ENCODE measurements at regions not wholly inside any gene's neighbourhood (a gene's known extent, or its start where the extent isn't known, plus 50 kb on each side); places are given as distances from the start of the nearest gene placed in this dataset.

- Histone ChIP-seq H3K4me3 (no peak overlapping the region), H3K27ac (no peak overlapping the region), H3K36me3 (no peaks in the 10 kb centered on the region), H3K4me1 (ENCODE audit: control insufficient read depth in 1 of 2, low read depth in 2 of 2) (no peaks in the 10 kb centered on the region), H3K9me3 (peaks cover 3% of the 10 kb centered on the region), H3K27me3 (replicated peaks; ENCODE audit: insufficient read depth) (no peaks in the 10 kb centered on the region)
- TF ChIP-seq CTCF (IDR thresholded peaks at IDR 0.05), result no peak
- ATAC-seq (ENCODE audit: insufficient number of reproducible peaks, low FRiP score, low read depth), result no peak
- DNase-seq (ENCODE audit: low spot score), result no peak
Measured at GRCh38 chr2:122135021-122135937, 379.8 kb downstream of the TSN start.

- no peak for ATAC-seq (ENCODE audit: insufficient number of reproducible peaks, low FRiP score, low read depth)
Measured at GRCh38 chr2:122136056-122136455, 380.6 kb downstream of the TSN start.

GRCh38 chr2:122138561-122138960 is 383.1 kb downstream of the TSN start:
- ATAC-seq (ENCODE audit: insufficient number of reproducible peaks, low FRiP score, low read depth) (no peak), DNase-seq (ENCODE audit: low spot score) (no peak)
- Histone ChIP-seq H3K27me3 (replicated peaks; ENCODE audit: insufficient read depth) (no peaks in the 10 kb centered on the region), H3K27ac (no peak overlapping the region), H3K4me1 (ENCODE audit: control insufficient read depth in 1 of 2, low read depth in 2 of 2) (no peaks in the 10 kb centered on the region), H3K9me3 (no peaks in the 10 kb centered on the region), H3K4me3 (no peak overlapping the region), H3K36me3 (no peaks in the 10 kb centered on the region)
- no peak for TF ChIP-seq CTCF (IDR thresholded peaks at IDR 0.05)

More at GRCh38 chr2:122136056-122136455, 380.6 kb downstream of the TSN start:
- H3K27ac ChIP-seq, result no peak overlapping the region
- no peaks in the 10 kb centered on the region for H3K27me3 ChIP-seq (replicated peaks; ENCODE audit: insufficient read depth)
- no peak overlapping the region for H3K4me3 ChIP-seq
- DNase-seq (ENCODE audit: low spot score), result no peak
- H3K4me1 ChIP-seq (ENCODE audit: control insufficient read depth in 1 of 2, low read depth in 2 of 2), result no peaks in the 10 kb centered on the region
- H3K36me3 ChIP-seq, result no peaks in the 10 kb centered on the region
- no peak for TF ChIP-seq CTCF (IDR thresholded peaks at IDR 0.05)
- no peaks in the 10 kb centered on the region for H3K9me3 ChIP-seq

- no peaks in the 10 kb centered on the region for H3K4me1 ChIP-seq (ENCODE audit: control insufficient read depth in 1 of 2, low read depth in 2 of 2)
- no peak for TF ChIP-seq CTCF (IDR thresholded peaks at IDR 0.05)
- DNase-seq (ENCODE audit: low spot score), result no peak
Measured at GRCh38 chr2:122139739-122140420, 384.4 kb downstream of the TSN start.

GRCh38 chr2:122144884-122145283 is 389.4 kb downstream of the TSN start:
- Histone ChIP-seq H3K4me1 (ENCODE audit: control insufficient read depth in 1 of 2, low read depth in 2 of 2) (no peaks in the 10 kb centered on the region), H3K27ac (no peak overlapping the region), H3K36me3 (no peaks in the 10 kb centered on the region), H3K9me3 (no peaks in the 10 kb centered on the region), H3K4me3 (no peak overlapping the region), H3K27me3 (replicated peaks; ENCODE audit: insufficient read depth) (no peaks in the 10 kb centered on the region)
- DNase-seq (ENCODE audit: low spot score) (no peak), ATAC-seq (ENCODE audit: insufficient number of reproducible peaks, low FRiP score, low read depth) (no peak)
- no peak for TF ChIP-seq CTCF (IDR thresholded peaks at IDR 0.05)

More at GRCh38 chr2:122139739-122140420, 384.4 kb downstream of the TSN start:
- H3K27ac ChIP-seq, result no peak overlapping the region
- no peak overlapping the region for H3K4me3 ChIP-seq
- no peaks in the 10 kb centered on the region for H3K36me3 ChIP-seq
- no peak for ATAC-seq (ENCODE audit: insufficient number of reproducible peaks, low FRiP score, low read depth)
- H3K9me3 ChIP-seq, result no peaks in the 10 kb centered on the region
- no peaks in the 10 kb centered on the region for H3K27me3 ChIP-seq (replicated peaks; ENCODE audit: insufficient read depth)
